Activated T-helper 9 cell treated with anti-CD3 and anti-CD28 coated beads, Interleukin-2, amount 50 U/mL, for 16 hours (primary cell): ENCODE measurements at regions not wholly inside any gene's neighbourhood (a gene's known extent, or its start where the extent isn't known, plus 50 kb on each side); places are given as distances from the start of the nearest gene placed in this dataset.

ENCODE experiments used
- DNase-seq: peaks from one replicate; pipeline ENCODE4 v3.0.0-alpha.2; 2020; ENCODE audit warnings: low read depth

- no peak for DNase-seq
Observed at GRCh38 chr4:179582164-179582905, 2140.1 kb upstream of the AGA start.

- no peak for DNase-seq
Observed at GRCh38 chr4:179583221-179583620, 2141.0 kb upstream of the AGA start.

- no peak for DNase-seq
Observed at GRCh38 chr4:179584101-179584500, 2141.9 kb upstream of the AGA start.

- DNase-seq: no peak
Observed at GRCh38 chr4:179585761-179586160, 2143.5 kb upstream of the AGA start.

GRCh38 chr4:179586460-179586859, 2144.2 kb upstream of the AGA start:
- no peak for DNase-seq

- no peak for DNase-seq
Observed at GRCh38 chr4:179595671-179596410, 2153.6 kb upstream of the AGA start.

- DNase-seq: no peak
Observed at GRCh38 chr4:179596621-179597020, 2154.4 kb upstream of the AGA start.

GRCh38 chr4:179597301-179597700, 2155.1 kb upstream of the AGA start:
- DNase-seq: no peak

- no peak for DNase-seq
Observed at GRCh38 chr4:179601671-179602070, 2159.4 kb upstream of the AGA start.

GRCh38 chr4:179605196-179605595, 2163.0 kb upstream of the AGA start:
- no peak for DNase-seq

- no peak for DNase-seq
Observed at GRCh38 chr4:179607003-179607402, 2164.8 kb upstream of the AGA start.

GRCh38 chr4:179615704-179616103, 2173.5 kb upstream of the AGA start:
- no peak for DNase-seq

- no peak for DNase-seq
Observed at GRCh38 chr4:179618966-179619365, 2176.7 kb upstream of the AGA start.

GRCh38 chr4:179624768-179625181, 2182.5 kb upstream of the AGA start:
- DNase-seq: no peak

- no peak for DNase-seq
Observed at GRCh38 chr4:179625406-179625805, 2183.2 kb upstream of the AGA start.

- no peak for DNase-seq
Observed at GRCh38 chr4:179626687-179627086, 2184.4 kb upstream of the AGA start.

- no peak for DNase-seq
Observed at GRCh38 chr4:179631321-179631720, 2189.1 kb upstream of the AGA start.

GRCh38 chr4:179634862-179635261, 2192.6 kb upstream of the AGA start:
- DNase-seq: no peak

GRCh38 chr4:179662522-179662921, 2220.3 kb upstream of the AGA start:
- DNase-seq: no peak

GRCh38 chr4:179663641-179664429, 2221.6 kb upstream of the AGA start:
- no peak for DNase-seq

GRCh38 chr4:179664430-179665027, 2222.3 kb upstream of the AGA start:
- DNase-seq: no peak

GRCh38 chr4:179666226-179666625, 2224.0 kb upstream of the AGA start:
- DNase-seq: no peak
